Left lung (tissue), 4 donors: ENCODE measurements at regions not wholly inside any gene's neighbourhood (a gene's known extent, or its start where the extent isn't known, plus 50 kb on each side); places are given as distances from the start of the nearest gene placed in this dataset.

ENCODE experiments used
- ATAC-seq: fragments of 200-7000 bp; cut with Tn5 transposase; one replicate; pipeline ENCODE4 v1.9.1; 2020; ENCODE audit warnings: moderate library complexity
- DNase-seq, 4 donors: peaks; one replicate each; pipeline ENCODE4 v3.0.0-alpha.2; 2013 to 2020
- H3K27ac ChIP-seq, 2 donors: fragments of 200-600 bp; sonication (generic) in 1 of 2; one replicate each; pipeline versions ENCODE4 v1.5.0 to v1.8.0; 2020 to 2021
- H3K27me3 ChIP-seq, 2 donors: fragments of 200-600 bp; sonication (generic) in 1 of 2; one replicate each; pipeline versions ENCODE4 v1.5.0 to v1.8.0; 2020 to 2021
- H3K36me3 ChIP-seq, 2 donors: fragments of 200-600 bp; sonication (generic) in 1 of 2; one replicate each; pipeline versions ENCODE4 v1.5.0 to v1.8.0; 2020 to 2021
- H3K4me1 ChIP-seq, 2 donors: fragments of 200-600 bp; one replicate each; pipeline ENCODE4 v1.8.0; 2021
- H3K4me3 ChIP-seq, 2 donors: fragments of 200-600 bp; sonication (generic) in 1 of 2; one replicate each; pipeline versions ENCODE4 v1.5.0 to v1.8.0; 2020 to 2021; ENCODE audit warnings: mild to moderate bottlenecking in 1 of 2
- H3K9me3 ChIP-seq, 2 donors: fragments of 200-600 bp; sonication (generic) in 1 of 2; one replicate each; pipeline versions ENCODE4 v1.5.0 to v1.8.0; 2020 to 2021
- CTCF ChIP-seq, 2 donors: fragments of 200-600 bp; sonication (generic) in 1 of 2; IDR thresholded peaks; one replicate each; pipeline versions ENCODE4 v1.5.0 to v1.8.0; 2021; ENCODE audit warnings: antibody characterized with exemption in 2 of 2
- intact Hi-C, 2 donors: fragments of 100-400 bp; cut with DNase I; formaldehyde crosslinking; loops; one replicate each; pipeline versions ENCODE4 v1.11.2 to v1.14.2; 2022
- donor health status: DM: no; HTN: yes; CAD: no.
- donor health status: DM: no; HTN: no; CAD: no.

- no peak overlapping the region for H3K27ac ChIP-seq
- DNase-seq (no peak), ATAC-seq (no peak)
- no peak overlapping the region for H3K4me3 ChIP-seq
- H3K36me3 ChIP-seq: no peaks in the 10 kb centered on the region
- H3K9me3 ChIP-seq: no peaks in the 10 kb centered on the region
- intact Hi-C loops: no loop called here
- no peak for TF ChIP-seq CTCF (IDR thresholded peaks at IDR 0.05)
- H3K27me3 ChIP-seq: peaks cover 16 to 38% of the 10 kb centered on the region in 2 donors
- peaks cover 0 to 6% of the 10 kb centered on the region in 2 donors for H3K4me1 ChIP-seq
Measured at GRCh38 chr22:27617214-27617881, 184.2 kb downstream of the MN1 start.

- ATAC-seq (no peak), DNase-seq (no peak)
- intact Hi-C loops: no loop called here
- Histone ChIP-seq H3K27me3 (peaks cover 0 to 6% of the 10 kb centered on the region in 2 donors), H3K9me3 (no peaks in the 10 kb centered on the region), H3K4me3 (no peak overlapping the region), H3K36me3 (no peaks in the 10 kb centered on the region), H3K27ac (no peak overlapping the region), H3K4me1 (no peaks in the 10 kb centered on the region)
- TF ChIP-seq CTCF (IDR thresholded peaks at IDR 0.05): no peak
Measured at GRCh38 chr22:27620367-27621154, 181.0 kb downstream of the MN1 start.

DNA sequence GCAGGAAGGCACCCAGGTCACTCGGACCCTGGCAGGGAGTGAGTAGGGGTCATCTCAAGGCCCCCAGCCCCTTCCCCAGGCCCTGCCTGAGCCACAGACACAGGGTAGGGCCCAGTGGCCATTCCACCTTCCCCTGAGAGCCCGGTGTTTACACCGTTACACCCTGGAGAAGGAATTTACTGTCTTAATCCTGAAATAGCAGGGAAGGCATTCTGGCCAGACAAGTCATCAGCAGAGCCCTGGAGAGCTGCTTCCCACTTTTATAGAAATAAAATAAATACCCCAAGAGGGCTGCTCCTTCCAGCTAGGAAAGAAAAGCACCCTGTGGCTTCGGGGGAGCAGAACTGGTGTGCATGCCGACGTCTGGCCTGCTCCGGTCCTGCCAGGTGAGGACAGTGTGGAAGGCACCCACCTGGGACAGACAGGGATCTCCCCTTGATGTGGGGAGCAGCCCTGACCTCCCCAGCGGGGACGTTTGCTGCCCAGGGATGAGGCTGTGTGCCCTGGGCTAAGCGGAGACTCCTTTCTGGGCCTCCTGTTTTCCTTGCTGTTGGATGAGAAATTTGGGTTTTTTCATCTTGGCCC lies 180.0 kb downstream of the MN1 start:
- TF ChIP-seq CTCF (IDR thresholded peaks at IDR 0.05): no peak
- ATAC-seq (no peak), DNase-seq (no peak)
- Histone ChIP-seq H3K27me3 (no peaks in the 10 kb centered on the region), H3K4me3 (no peak overlapping the region), H3K4me1 (no peaks in the 10 kb centered on the region), H3K9me3 (no peaks in the 10 kb centered on the region), H3K27ac (no peak overlapping the region), H3K36me3 (no peaks in the 10 kb centered on the region)
- intact Hi-C loops: no loop called here

DNA sequence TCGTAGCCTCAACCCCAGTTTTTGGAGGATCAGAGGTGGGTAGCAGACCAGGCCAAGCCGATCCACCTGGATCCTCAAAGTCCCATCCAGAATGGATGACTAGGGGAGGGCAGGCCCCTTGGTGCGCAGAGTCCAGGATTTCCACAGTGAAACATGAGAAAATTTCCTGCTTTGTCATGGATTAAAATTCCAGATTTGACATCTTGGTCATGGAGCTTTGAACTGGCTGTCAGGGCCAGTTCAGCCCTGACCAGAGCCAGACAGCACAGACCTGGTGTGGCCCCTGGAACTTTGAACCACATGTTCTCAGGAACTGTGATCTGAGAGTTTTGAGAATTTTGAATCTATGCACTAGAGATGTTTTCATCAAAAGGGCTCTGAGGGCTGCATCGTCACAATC lies 177.5 kb downstream of the MN1 start:
- Histone ChIP-seq H3K36me3 (no peaks in the 10 kb centered on the region), H3K9me3 (no peaks in the 10 kb centered on the region), H3K4me3 (no peak overlapping the region), H3K27ac (no peak overlapping the region), H3K27me3 (no peaks in the 10 kb centered on the region), H3K4me1 (no peaks in the 10 kb centered on the region)
- no peak for ATAC-seq
- no peak for DNase-seq
- intact Hi-C loops: no loop called here
- TF ChIP-seq CTCF (IDR thresholded peaks at IDR 0.05): no peak

DNA sequence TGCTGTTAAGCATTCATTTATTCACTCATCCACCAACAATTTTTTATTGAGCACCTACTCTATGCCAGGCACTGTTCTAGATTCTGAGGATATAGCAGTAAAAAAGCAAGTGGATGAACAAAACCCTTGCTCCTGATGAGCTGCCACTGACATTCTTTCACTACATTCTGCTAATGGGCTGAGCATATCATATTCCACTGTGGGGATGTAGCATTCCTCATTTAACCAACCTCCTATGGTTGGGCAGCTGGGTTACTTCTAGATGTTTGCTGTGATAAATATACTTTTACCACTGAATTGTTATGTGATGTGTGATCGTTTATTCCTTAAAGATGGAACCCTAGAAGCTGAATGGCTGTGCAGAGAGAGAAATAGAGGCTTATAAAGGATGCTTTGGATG lies 176.9 kb downstream of the MN1 start:
- TF ChIP-seq CTCF (IDR thresholded peaks at IDR 0.05): no peak
- intact Hi-C loops: no loop called here
- H3K4me1 ChIP-seq: no peaks in the 10 kb centered on the region

More for the DNA sequence above, 176.9 kb downstream of the MN1 start:
- H3K36me3 ChIP-seq: no peaks in the 10 kb centered on the region
- ATAC-seq (no peak), DNase-seq (no peak)
- no peaks in the 10 kb centered on the region for H3K9me3 ChIP-seq
- no peak overlapping the region for H3K27ac ChIP-seq
- H3K27me3 ChIP-seq: no peaks in the 10 kb centered on the region
- no peak overlapping the region for H3K4me3 ChIP-seq
